GM20431 (cell line): ENCODE measurements at regions not wholly inside any gene's neighbourhood (a gene's known extent, or its start where the extent isn't known, plus 50 kb on each side); places are given as distances from the start of the nearest gene placed in this dataset.
"Not testable (repeated sequence)": the region's sequence is repeated elsewhere in the genome, so short reads cannot be mapped to it uniquely, and the experiment has no call there.

Experiments used
- in situ Hi-C: fragments of 300-500 bp; cut with MseI, MboI; formaldehyde crosslinking; loops from one replicate; pipeline ENCODE4 v1.15.0; 2020; ENCODE audit warnings: low sequenced_read_pairs; ENCODE audit not compliant: unreplicated experiment

DNA sequence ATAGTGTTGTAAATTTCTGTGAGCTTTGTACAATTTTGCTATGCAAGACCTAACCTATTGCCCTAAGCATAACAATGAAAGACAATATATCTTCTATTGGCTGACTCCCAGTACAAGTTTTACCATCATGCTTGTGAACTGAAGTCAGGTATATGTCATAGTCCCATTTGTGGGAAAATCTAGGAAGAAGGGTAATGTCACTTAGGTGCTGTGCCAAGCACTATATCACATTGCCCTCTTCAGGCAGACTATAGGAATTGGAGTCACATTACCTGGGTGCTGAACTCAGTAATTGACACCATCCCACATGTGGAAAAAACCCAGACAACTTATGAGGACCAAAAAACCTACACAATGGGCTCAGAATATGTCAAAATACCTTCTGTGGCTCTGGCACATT lies 907.4 kb upstream of the AMELY start:
- in situ Hi-C loops = loop anchor here (25.0 kb wide), 1 partner anchor 482 kb away; no protein-coding TSS in a partner anchor

DNA sequence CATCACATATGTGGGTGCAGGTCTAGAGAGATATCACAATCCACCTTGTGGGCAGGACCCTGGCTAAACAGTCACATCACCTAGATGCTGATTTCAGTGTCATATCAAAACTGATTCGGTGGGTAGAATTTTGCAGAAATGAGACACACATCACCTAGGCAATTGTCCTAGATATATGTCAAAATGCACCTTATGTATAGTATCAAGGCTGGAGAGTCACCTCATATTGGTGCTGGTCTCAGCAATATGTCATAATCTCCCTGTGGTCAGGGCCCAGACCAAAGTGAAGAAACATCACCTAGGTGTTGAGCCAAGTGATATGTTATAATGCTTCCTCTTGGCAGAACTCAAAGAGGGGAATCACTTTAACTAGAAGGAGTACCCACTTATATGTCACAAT lies 905.0 kb upstream of the AMELY start:
- in situ Hi-C loops = loop anchor here (25.0 kb wide), 1 partner anchor 479 kb away; no protein-coding TSS in a partner anchor

DNA sequence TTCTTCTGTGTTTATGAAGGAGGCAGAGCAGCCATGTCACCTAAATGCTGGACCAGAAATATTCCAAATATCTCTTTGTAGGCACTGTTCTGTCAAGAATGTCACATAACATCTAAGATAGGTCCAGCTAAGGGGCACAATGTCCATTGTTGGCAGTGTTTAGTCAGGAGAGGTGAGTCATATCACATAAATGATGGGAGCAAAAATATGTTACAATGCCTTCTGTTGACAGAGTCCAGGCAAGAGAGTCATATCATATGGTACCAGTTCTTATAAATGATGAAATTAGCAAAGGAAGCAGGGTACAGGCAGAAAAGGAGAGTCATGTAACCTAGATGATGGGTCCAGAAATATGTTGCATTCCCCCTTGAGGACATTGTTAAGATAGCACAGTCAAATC lies 904.4 kb upstream of the AMELY start:
- in situ Hi-C loops = loop anchor here (25.0 kb wide), 1 partner anchor 479 kb away; no protein-coding TSS in a partner anchor

DNA sequence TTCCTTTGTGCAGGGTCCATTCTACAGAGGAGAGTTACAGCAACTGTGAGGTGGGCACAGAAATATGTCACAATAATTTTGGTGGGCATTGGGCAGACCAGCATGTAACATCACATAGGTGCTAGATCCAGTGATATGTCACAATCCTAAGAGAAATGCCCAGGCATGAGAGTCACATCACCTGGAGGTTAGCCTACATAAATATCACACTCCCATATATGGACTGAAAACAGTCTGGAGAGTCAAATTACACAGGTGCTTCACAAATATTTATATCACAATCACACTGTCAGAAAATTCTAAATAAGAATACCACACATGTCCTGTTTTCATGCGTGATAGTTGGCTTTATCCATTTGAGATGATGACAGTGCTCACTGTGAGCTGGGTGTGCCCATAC lies 903.7 kb upstream of the AMELY start:
- in situ Hi-C loops = loop anchor here (25.0 kb wide), 1 partner anchor 478 kb away; no protein-coding TSS in a partner anchor

DNA sequence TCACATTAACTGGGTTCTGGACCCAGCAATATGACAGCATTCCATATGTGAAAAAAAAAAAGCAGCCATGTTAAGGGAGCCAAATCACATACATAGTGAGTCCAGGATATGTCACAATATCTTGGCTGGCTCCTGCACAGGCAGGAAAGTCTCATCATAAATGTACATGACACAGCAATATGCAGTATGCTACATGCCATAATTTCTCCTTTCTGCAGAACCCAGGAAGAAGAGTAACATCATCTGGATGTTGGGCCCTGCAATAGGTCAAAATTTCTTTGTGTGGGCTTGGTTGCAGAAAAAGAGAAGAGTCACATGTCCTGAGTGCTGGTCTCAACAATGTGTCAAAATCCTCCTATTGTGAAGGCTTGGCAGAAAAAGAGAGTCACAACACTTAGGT lies 902.8 kb upstream of the AMELY start:
- in situ Hi-C loops = loop anchor here (25.0 kb wide), 1 partner anchor 477 kb away; no protein-coding TSS in a partner anchor

DNA sequence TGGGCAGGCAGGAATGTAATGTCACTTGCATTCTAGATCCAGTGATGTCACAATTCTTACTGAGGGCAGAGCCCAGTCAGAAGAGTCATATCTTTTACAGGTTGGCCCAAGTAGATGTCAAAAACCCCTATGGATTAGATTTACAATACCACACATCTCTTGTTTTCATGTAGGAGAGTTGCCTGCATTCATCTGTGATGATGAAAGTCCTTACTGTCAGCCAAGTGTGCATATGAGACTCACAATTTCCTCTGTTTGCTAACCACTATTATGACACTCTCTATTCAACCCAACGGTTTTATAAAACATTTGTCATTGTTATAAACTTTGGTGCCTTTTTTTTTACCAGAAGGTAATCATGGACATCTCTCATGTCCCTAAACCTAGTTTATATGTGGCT lies 898.8 kb upstream of the AMELY start:
- in situ Hi-C loops = loop anchor here (25.0 kb wide), 1 partner anchor 473 kb away; no protein-coding TSS in a partner anchor

DNA sequence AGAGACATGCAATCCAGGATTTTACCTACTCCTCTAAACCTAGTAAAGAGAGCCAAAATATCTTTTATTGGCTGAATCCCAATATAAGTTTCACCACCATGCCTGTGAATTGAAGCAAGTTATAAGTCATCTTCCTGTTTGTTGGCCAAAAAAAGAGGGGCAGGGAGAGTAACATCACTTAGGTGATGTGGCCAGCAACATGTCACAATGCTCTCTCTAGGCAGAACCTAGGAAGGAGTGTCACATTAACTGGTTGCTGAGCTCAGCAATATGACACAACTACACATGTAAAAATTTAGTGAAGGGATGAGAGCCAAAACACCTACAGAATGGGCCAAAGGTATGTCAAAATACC lies 895.9 kb upstream of the AMELY start:
- in situ Hi-C loops = loop anchor here (25.0 kb wide), 1 partner anchor 470 kb away; no protein-coding TSS in a partner anchor

DNA sequence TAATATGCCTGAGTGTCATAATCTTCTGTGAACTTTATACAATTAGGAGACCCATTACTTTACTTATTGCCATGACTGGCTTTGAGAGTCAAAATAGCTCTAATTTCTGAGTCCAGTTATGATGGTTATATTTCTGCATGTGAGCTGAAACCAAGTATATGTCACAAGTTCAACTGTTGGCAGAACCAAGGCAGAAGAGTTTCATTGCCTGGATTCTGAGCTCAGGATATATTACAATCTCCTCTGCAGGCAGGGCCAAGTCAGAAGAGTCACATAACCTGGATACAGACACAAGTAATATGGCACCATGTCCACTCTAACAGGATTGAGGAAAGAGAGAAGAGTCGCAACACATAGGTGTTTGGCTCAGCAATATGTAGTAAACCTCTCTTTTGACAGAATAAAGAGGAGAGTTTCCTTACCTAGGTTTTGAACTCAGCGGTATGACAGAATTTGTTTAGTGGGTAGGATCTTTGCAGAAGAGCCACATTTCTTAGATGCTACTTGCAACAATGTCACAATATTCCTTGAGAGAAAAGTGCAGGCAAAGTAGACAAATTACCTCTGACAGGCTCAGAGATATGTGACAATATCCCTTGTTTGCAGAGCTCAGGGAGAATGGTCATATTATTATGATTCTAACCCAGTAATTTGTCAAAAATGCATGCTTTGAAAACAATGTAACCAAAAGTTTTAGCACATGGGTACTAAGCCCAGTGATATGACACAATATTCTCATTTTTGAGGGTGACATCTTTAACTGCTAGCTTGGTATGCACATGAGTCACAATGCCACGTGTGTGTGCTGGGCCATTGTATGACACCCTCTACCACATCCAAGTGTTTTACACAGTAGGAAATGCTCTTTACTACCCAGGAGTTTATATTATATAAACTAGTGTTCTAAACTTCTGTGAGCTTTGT lies 895.3 kb upstream of the AMELY start:
- in situ Hi-C loops = loop anchor here (25.0 kb wide), 1 partner anchor 470 kb away; no protein-coding TSS in a partner anchor

DNA sequence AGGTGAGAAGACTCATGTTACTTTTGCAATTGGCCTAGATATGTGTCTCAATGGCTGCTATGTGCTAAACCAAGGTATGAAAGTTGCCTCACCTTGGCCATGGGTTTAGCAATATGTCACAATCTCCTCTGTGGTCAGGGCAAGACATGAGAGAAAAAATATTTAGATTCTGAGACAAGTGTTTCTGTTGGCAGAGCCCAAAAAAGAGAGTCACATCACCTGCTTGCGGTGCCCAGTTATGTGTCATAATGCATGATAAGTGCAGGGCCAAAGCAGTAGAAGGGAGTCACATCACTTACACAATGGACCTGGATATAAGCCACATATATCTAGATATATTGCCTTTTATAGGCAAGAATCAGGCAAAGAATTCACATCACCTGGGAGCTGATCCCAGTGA lies 894.1 kb upstream of the AMELY start:
- in situ Hi-C loops = loop anchor here (25.0 kb wide), 1 partner anchor 468 kb away; no protein-coding TSS in a partner anchor

DNA sequence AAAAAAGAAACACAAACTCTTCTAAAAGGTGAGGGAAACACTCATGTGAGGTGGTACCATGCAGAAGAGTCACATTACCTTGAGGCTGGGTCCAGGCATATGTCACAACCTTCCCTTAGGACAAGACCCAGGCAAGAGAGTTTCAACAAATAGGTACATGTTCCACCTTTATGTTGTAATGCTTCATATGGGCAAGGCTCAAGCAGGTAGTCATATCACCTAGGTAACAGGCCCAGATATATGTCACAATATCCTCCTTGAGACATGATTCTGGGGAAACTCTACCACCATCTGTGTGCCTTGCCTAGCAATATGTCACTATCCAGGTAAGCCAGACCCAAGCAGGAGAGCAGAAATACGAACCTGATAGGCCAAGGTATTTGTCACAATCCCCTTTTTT lies 892.2 kb upstream of the AMELY start:
- in situ Hi-C loops = loop anchor here (25.0 kb wide), 1 partner anchor 466 kb away; no protein-coding TSS in a partner anchor

DNA sequence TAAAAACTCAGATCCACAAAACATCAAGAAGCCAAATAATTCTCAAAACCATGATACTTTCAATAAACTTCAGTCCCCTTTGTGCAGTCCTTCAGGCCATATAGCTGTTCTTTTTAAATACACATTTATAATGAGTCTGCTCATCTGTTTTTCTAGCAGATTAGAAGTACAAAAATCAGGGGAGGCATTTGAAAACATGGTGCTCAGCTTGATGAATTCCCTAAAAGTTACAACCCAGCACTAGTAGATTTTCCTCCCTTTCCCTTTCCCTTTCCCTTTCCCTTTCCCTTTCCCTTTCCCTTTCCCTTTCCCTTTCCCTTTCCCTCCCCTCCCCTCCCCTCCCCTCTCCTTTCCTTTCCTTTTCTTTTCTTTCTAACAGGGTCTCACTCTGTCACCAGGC lies 884.6 kb upstream of the AMELY start:
- in situ Hi-C loops = no loop called here

DNA sequence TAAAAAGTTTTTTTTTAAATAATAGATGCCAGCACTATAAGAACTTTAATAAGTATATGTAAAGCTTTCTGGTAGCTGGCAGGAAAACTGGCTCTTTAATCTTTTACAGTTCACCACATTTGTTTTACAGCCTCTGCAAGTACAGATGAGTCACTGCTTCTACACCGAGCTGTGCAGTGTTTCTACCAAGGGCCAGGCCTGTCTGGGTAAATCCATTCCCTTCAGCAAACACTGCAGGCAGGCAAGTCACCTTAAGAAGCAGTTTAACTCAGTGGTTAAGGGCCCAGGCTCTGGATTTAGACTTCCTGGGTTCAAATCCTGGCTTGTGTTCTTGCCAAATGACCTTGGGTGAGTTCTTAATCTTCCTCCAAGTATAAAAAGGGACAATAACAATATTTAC lies 882.9 kb upstream of the AMELY start:
- in situ Hi-C loops = no loop called here

DNA sequence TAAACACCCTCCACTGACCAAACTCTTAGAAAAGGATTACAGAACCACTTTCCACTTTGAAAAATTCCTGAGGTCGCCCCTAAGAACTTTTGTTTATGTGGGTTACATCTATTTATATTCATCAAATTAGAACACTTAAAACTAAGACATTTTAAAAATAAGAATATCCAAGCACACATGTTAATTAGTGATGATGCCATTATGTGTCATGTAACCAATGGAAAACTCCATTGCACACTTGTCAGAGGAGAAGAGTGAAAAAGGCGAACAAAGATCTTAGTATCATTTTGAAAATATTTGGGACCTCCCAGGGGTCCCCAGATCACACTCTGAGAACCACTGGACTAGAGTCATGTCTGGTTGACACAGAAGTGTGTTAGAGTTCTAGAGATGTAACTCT lies 882.4 kb upstream of the AMELY start:
- in situ Hi-C loops = no loop called here

DNA sequence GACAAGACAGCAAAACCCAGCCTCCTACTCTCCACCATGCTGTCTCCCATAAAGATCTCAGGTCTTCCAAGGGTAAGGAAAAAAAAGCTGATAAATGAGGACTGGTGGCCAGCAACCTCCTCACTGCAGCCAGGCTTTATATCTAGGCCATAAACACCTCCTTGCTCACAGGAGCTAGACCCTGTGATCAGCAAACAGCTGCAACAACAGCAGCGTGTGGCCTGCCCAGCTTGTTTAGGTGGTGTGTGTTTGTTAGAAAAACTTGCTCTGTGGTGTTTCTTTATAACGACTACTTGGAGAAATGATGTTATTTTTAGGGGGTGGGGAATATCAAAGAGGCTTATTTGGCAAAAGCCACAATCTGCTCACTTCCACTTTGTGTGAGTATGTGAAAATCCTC lies 880.9 kb upstream of the AMELY start:
- in situ Hi-C loops = no loop called here

DNA sequence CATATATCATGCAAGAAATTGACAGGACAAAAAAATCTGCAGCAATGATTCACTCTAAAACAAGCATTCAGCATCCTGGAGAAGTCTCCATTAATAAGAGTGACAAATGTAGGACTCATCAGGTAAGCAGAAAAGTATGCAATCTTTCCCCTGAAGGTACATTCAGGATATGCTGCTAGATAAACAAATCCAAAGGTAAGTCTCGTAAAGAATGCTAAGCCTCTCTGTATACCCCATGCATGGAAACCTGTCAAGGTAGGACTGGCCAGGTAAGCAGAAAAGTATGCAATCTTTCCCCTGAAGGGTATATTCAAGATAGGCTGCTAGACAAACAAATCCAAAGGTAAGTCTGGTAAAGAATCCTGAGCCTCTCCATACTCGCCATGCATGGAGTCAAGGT lies 869.9 kb upstream of the AMELY start:
- in situ Hi-C loops = no loop called here

DNA sequence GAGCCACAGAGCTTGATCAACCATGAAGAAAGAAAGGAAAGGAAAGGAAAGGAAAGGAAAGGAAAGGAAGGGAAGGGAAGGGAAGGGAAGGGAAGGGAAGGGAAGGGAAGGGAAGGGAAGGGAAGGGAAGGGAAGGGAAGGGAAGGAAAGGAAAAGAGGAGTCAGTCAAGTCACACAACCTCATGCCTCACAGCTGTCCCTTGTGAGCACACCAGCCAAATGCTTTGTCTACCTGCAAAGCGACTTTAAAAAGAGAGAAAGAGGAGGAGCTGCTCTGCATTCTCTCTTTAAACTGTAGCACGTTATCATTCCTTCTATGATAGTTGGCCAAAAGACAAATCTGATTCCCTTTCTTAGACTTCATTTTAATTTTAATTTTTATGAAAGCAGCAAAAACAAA lies 863.9 kb upstream of the AMELY start:
- in situ Hi-C loops = not testable (repeated sequence)

DNA sequence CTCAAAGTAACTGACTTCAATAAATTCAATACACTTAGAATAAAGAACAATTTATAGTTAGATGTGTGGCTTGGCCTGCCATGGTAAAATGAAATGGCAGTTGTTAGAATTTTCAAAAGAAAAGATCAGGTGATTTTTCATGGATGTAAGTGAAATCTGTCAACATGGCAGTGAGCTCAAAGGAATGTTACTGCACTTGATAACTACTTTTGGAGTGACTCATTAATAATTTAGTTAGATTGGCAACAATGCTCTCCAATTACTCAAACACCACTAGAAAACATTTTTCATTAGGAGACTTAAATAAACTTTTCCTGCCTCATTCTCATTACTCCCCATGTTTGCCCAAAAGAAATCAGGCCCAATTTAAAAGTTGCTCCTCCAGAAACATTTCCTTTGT lies 860.2 kb upstream of the AMELY start:
- in situ Hi-C loops = no loop called here

DNA sequence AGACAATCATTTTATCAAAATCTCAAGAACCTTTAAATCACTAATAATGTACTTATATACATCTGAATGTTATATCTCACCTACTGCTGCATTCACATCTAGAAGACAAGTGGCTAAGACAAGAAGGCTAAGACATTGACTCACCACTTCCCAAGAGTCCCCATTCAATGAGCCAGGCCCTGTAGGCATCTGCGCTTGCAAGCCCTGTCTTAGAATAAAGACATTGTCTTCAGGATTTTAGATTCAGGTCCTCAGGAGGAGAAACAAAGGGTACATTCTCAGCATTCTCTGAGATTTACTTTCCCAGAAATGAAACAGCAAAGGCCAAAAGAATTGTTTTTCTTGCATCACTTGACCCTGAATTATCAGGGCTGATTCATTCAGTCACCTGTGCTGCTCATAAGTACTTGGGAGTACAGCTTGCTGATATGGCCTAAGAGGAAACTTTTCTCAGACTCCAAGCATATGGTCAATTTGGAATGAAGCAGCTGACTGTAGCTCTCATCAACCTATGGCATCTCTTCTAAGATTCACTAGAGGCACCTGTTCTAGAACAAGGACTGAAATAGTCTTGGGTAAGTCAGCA lies 858.3 kb upstream of the AMELY start:
- in situ Hi-C loops = no loop called here

DNA sequence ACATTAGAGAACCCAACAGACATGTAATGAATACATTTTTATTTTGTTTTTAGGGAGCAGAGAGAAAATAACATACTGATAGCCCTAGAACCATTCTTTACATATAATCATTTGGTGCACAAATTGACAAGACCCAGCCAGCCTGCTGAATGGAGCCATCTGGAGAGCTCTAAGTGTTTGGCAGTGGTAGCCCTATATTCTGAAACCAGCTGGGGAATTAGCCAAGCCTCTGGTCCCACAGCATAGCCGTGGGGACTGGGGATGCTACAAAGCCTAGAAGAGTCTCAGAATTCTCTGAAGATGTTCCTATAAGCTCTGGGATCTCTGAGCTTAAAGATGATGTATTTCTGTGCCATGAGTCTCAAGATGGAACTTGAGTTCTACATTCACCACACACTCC lies 857.3 kb upstream of the AMELY start:
- in situ Hi-C loops = no loop called here

DNA sequence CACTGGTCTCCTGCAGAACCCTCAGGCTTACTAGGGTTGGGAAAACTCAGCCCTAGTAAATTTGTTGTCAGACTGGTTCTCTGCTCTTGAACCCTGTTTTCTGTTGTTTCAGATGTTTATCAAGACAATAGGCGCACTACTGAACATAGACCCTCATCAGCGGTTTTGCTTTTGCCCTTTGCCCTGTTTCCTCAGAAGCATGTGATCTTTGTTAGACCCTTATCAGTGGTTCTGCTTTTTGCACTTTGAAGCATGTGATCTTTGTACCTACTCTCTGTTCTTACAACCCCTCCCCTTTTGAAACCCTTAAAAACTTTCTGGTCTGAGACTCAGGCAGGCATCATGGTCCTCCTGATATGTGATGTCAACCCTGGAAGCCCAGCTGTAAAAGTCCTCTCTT lies 842.2 kb upstream of the AMELY start:
- in situ Hi-C loops = no loop called here

DNA sequence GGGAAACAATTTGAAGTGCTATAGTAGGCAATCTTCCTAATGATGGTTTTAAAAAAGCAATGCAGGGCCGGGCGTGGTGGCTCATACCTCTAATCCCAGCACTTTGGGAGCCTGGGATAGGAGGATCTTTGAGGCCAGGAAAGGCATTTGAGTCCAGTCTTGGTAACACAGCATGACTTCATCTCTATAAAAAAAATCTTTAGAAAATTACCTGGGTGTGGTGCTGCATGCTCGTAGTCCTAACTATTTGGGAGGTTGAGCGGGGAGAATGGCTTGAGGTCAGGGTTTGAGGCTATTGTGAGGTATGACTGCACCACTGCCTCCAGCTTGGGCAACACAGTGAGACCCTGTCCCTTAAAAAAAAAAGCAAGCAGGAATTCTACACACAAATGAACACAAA lies 835.2 kb upstream of the AMELY start:
- in situ Hi-C loops = no loop called here
